ENCODE measurements at regions not wholly inside any gene's neighbourhood (a gene's known extent, or its start where the extent isn't known, plus 50 kb on each side); places are given as distances from the start of the nearest gene placed in this dataset.
"Not testable (repeated sequence)": the region's sequence is repeated elsewhere in the genome, so short reads cannot be mapped to it uniquely, and the experiment has no call there.

DNA sequence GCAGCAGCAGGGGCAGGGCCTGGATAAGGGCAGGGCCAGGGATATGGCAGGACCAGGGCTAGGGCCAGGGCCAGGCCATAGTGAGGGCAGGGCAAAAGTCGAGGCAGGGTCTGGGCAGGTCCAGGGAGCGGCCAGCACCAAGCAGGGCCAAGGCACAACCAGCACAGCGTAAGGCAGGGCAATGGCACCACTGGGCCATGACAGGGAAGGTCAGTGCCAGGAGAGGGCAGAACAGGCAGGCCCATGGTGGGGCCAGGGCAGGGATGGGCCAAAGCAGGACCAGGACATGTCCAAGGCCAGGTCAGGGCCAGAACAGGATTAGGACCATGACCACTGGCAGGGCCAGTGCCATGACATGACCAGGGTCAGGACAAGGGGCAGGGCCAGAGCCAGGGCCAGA is 403.1 kb downstream of the ZNF33B start:
- TF ChIP-seq EZH2 (IDR thresholded peaks at IDR 0.05; ENCODE audit: insufficient read depth, poor library complexity, severe bottlenecking); EZH2phosphoT487 (IDR thresholded peaks at IDR 0.05; ENCODE audit: insufficient read depth, low read depth): not testable (repeated sequence)

Data from GM23248 (cell line).